Loucy (cell line): ENCODE measurements at regions not wholly inside any gene's neighbourhood (a gene's known extent, or its start where the extent isn't known, plus 50 kb on each side); places are given as distances from the start of the nearest gene placed in this dataset.

Experiments
- H2AFZ ChIP-seq: fragments of 200-600 bp; sonication (generic); 2 replicates; pipeline ENCODE4 v1.6.0; 2016; ENCODE audit warnings: antibody characterized with exemption, mild to moderate bottlenecking, low read length, moderate library complexity
- H3F3A ChIP-seq: fragments of 200-600 bp; 2 replicates; pipeline ENCODE4 v1.6.0; 2016; ENCODE audit warnings: antibody characterized with exemption, low read depth, mild to moderate bottlenecking
- H3K27me3 ChIP-seq: fragments of 200-600 bp; sonication (generic); 2 replicates; pipeline ENCODE4 v1.6.1; 2014; ENCODE audit warnings: low read length, mild to moderate bottlenecking; ENCODE audit not compliant: insufficient read depth, poor library complexity, severe bottlenecking
- H3K36me3 ChIP-seq: fragments of 200-600 bp; sonication (generic); 2 replicates; pipeline ENCODE4 v1.6.1; 2016; ENCODE audit warnings: low read length; ENCODE audit not compliant: insufficient read depth
- H3K4me1 ChIP-seq: fragments of 200-600 bp; sonication (generic); 2 replicates; pipeline ENCODE4 v1.5.1; 2014; ENCODE audit warnings: low read length, mild to moderate bottlenecking; ENCODE audit not compliant: insufficient read depth, poor library complexity, severe bottlenecking
- H3K4me2 ChIP-seq: fragments of 200-600 bp; sonication (generic); 2 replicates; pipeline ENCODE4 v1.6.0; 2014; ENCODE audit warnings: antibody characterized with exemption, low read length, low read depth, mild to moderate bottlenecking; ENCODE audit not compliant: poor library complexity, severe bottlenecking
- H3K4me3 ChIP-seq: fragments of 200-600 bp; sonication (generic); 2 replicates; pipeline ENCODE4 v1.5.1; 2014; ENCODE audit warnings: low read length, mild to moderate bottlenecking, mixed read lengths; ENCODE audit not compliant: poor library complexity, severe bottlenecking
- H3K79me2 ChIP-seq: fragments of 200-600 bp; sonication (generic); 2 replicates; pipeline ENCODE4 v1.6.1; 2014; ENCODE audit warnings: low read length; ENCODE audit not compliant: insufficient read depth
- H3K9ac ChIP-seq: fragments of 200-600 bp; sonication (generic); 2 replicates; pipeline ENCODE4 v1.6.0; 2014; ENCODE audit warnings: mild to moderate bottlenecking, low read depth, low read length, moderate library complexity; ENCODE audit not compliant: poor library complexity, severe bottlenecking
- H3K9me2 ChIP-seq: fragments of 200-600 bp; sonication (generic); replicated peaks from 2 replicates; pipeline ENCODE4 v1.6.1; 2016; ENCODE audit warnings: low read depth, low read length, mixed read lengths
- H3K9me3 ChIP-seq: fragments of 200-600 bp; sonication (generic); 2 replicates; pipeline ENCODE4 v1.6.1; 2014; ENCODE audit warnings: mild to moderate bottlenecking, antibody characterized with exemption, low read length, low read depth; ENCODE audit not compliant: insufficient read depth
- H4K20me1 ChIP-seq: fragments of 200-600 bp; sonication (generic); 2 replicates; pipeline ENCODE4 v1.6.0; 2014; ENCODE audit warnings: antibody characterized with exemption, low read length, mild to moderate bottlenecking; ENCODE audit not compliant: insufficient read depth, poor library complexity, severe bottlenecking
- CTCF ChIP-seq: fragments of 200-600 bp; sonication (generic); conservative IDR thresholded peaks from 2 replicates; pipeline ENCODE4 v1.5.1; 2014; ENCODE audit warnings: mild to moderate bottlenecking, antibody characterized with exemption, low read length
- EZH2phosphoT487 ChIP-seq: fragments of 200-600 bp; IDR thresholded peaks from 2 replicates; pipeline ENCODE4 v1.6.1; 2018; ENCODE audit warnings: antibody characterized with exemption, mild to moderate bottlenecking, moderate library complexity, borderline replicate concordance

GRCh38 chr5:17163221-17163620 lies 54.2 kb upstream of the BASP1 start:
- Histone ChIP-seq H3K27me3 (no peaks in the 10 kb centered on the region), H3K36me3 (no peaks in the 10 kb centered on the region), H3K9me2 (no peaks in the 10 kb centered on the region), H3K9ac (no peak overlapping the region), H3K4me1 (no peaks in the 10 kb centered on the region), H3F3A (no peaks in the 10 kb centered on the region), H2AFZ (no peak overlapping the region), H3K4me3 (no peak overlapping the region), H3K4me2 (no peak overlapping the region), H3K9me3 (0 out of 2 replicates have a peak, but pooled peaks cover 4% of the 10 kb centered on the region), H3K79me2 (no peaks in the 10 kb centered on the region), H4K20me1 (no peaks in the 10 kb centered on the region)
- TF ChIP-seq EZH2phosphoT487 (no peak), CTCF (no peak)

- no peaks in the 10 kb centered on the region for H3F3A ChIP-seq
- no peak overlapping the region for H2AFZ ChIP-seq
- H3K36me3 ChIP-seq, result no peaks in the 10 kb centered on the region
- H3K79me2 ChIP-seq, result no peaks in the 10 kb centered on the region
- H3K9me2 ChIP-seq, result no peaks in the 10 kb centered on the region
- H3K4me1 ChIP-seq, result no peaks in the 10 kb centered on the region
- H3K4me3 ChIP-seq, result no peak overlapping the region
- no peak overlapping the region for H3K9ac ChIP-seq
- TF ChIP-seq CTCF, result no peak
- no peak for TF ChIP-seq EZH2phosphoT487
- H3K9me3 ChIP-seq, result 0 out of 2 replicates have a peak, but pooled peaks cover 4% of the 10 kb centered on the region
- no peak overlapping the region for H3K4me2 ChIP-seq
- no peaks in the 10 kb centered on the region for H4K20me1 ChIP-seq
- H3K27me3 ChIP-seq, result no peaks in the 10 kb centered on the region
Measured at GRCh38 chr5:17167171-17167891, 50.1 kb upstream of the BASP1 start.
